IPS DF 19.7 (cell line): ENCODE measurements at regions not wholly inside any gene's neighbourhood (a gene's known extent, or its start where the extent isn't known, plus 50 kb on each side); places are given as distances from the start of the nearest gene placed in this dataset.

Experiments
- DNase-seq: peaks from one replicate; pipeline ENCODE4 v3.0.0-alpha.2; 2013; ENCODE audit warnings: low read depth, low spot score

DNA sequence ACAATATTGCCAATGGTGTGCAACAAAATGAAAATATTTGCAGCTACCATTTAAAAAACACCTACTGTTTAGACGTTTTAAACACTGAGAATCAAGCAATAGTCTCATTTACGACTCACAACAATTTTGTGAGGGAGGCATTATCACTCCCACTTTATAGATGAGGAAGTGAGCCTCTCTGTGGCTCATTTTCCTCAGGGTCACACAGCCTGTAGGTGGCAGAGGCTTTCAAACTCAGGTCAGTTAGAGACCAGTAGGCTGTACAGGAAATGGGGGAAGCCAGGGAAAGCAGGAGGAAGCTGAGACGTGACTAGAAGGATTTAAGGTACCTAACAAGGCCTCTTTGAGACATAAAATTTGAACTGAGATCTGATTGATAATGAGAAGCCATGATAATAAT, 95.0 kb upstream of the ZNF521 start:
- no peak for DNase-seq

- no peak for DNase-seq
Observed at GRCh38 chr18:25445430-25445829, 93.5 kb upstream of the ZNF521 start.

DNA sequence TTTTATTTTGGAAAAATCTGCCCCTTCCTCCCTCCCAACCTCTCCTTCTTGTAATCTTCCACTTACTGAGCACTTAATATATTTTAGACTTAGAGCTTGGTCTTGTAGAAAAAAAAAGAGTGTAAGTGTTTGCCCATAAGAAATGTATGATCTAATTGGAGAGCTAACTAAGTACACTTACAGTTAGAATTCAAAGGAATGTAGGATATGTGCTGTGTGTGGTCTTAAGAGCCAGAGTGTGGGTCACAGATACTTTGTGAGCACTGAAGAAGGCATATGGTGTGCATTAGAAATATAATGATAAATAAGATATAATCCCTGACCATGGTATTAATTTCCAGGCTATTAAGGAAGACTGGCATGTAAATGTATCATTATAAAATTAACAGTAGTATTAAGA, 91.8 kb upstream of the ZNF521 start:
- DNase-seq, result no peak

DNA sequence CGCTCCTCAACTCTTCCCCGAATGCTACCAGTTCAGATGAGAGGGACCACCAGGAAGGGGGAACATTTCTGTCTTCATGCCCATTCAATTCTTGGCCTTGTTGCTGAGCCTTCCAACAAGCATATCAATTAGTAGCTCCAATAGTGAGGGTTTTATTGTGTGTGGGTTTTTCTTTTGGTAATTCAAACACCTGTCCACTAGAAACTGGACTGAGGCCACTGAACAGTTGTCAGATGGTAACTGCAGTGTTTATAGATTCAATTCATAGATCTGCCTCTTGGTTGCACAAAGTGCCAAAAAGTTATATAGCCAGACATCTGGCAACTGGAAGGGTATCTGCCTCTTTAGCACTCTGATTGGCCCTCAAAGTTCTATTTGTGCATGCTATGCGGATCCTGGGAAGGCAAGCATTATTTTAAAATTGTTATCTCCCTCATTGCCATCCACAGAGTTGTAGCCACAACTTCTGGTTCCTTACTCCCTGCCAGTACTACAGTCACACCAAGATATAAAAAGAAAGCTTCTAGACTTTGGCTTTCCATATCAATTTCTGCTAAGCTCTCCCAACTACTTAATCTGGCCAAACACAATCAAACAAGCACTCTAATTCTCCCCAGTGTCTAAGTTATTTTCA, 83.3 kb upstream of the ZNF521 start:
- DNase-seq, result no peak

DNA sequence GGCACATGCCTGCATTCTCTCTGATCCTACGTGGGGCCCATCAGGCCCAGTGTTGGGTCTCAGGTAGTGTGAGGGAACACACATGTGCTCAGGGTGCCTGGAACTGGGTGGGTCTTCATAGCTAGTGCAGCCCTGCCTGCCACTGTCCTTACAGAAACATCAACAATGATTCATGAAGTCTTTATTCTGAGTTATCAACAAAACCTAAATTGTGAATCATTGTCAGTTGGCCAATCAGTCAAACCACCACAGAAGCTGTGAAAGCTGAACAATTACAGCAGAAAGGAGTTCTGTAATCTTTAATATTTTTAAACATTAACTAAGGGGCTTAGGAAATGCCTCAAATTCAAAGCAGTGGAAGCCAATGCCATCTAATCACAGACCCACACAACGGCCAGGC, 82.8 kb upstream of the ZNF521 start:
- DNase-seq, result no peak

DNA sequence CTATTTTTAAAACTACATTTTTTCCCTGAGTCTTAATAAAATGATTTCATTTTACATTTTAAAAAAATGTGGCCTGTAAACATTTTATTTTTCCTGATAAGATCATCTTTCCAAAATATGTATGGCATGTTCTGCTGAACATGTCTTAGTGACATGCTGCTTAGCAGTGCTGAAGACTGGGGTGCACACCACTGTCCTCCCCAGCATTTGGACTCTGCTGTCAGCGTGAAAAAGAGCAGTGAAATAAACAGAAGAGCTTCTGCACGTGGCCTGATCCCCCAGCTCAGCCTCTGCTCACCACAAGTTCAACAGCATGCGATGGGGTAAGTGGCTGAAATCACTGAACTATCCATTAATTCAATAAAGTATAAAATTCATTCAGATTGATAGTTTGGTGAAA, 81.6 kb upstream of the ZNF521 start:
- no peak for DNase-seq

DNA sequence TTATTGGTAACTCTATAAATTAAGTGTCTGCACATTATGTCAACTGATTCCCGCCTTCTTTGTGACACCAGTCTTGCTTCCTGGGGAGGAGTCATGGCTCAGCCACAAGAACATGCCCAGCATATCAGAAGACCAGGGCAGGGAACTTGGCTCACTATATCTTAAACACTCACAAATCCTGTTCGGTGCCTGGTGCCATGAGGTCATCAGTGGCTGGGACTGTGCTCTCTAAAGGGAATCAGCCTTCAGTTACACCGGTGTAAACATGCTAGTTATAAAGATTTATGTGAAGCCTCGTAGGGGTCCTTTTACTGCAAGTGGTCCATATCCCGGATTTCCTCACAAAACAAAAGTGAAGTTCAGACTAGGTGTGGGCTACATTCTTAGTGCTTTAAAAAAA, 73.1 kb upstream of the ZNF521 start:
- no peak for DNase-seq

- DNase-seq, result no peak
Observed at GRCh38 chr18:25423760-25424159, 71.8 kb upstream of the ZNF521 start.

- DNase-seq, result no peak
Observed at GRCh38 chr18:25423267-25423666, 71.3 kb upstream of the ZNF521 start.

GRCh38 chr18:25422230-25422629, 70.3 kb upstream of the ZNF521 start:
- no peak for DNase-seq

DNA sequence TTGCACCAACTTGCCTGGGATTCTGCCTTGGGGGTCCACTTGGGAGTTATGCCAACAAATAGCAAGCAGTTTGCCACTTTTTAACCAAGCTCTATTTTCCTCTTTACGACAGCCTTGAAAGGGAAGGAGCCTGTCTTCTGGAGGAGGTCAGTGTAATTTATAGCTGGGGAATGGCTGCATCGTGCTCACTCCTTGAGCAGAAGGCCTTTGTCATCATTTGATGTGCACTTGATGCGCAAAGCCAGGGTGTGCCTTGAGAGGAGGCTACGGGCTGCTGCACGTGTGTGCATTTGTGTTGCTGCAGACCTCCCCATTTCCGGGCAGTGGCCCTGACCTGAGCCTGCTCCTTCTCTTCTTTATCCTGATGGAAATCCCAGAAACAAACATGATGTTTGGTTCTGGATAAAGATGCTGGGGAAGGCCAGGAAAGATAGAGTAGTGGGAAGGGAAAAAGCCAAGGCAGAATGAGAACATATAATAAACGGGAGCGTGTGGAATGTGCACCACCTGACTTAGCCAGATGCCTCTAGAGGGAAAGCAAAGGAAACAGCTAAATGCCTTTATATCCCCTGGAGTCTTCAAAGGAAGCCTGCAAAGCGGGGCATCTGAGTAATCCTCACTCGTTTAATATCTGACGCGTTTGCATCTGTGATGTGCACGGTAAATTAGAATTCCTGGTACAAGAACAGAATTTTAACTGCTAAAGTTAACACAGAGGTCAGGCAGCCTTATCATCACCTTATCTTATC, 68.3 kb upstream of the ZNF521 start:
- no peak for DNase-seq

GRCh38 chr18:25416374-25416773, 64.4 kb upstream of the ZNF521 start:
- no peak for DNase-seq

DNA sequence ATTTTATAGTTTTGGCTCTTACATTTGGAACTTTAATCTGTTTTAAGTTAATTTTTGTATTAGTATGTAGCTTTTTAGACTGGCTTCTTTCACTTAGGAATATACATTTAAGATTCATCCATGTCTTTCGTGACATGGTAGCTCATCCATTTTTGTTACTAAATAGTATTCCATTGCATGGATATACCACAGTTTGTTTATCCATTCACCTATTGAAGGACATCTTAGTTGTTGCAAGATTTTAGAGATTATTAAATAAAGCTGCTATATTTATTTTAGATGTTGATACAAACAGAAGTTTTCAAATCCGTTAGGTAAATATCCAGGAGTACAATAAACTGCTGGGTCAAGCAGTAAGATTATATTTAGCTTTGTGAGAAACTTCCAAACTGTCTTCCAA, 58.0 kb upstream of the ZNF521 start:
- DNase-seq, result no peak

DNA sequence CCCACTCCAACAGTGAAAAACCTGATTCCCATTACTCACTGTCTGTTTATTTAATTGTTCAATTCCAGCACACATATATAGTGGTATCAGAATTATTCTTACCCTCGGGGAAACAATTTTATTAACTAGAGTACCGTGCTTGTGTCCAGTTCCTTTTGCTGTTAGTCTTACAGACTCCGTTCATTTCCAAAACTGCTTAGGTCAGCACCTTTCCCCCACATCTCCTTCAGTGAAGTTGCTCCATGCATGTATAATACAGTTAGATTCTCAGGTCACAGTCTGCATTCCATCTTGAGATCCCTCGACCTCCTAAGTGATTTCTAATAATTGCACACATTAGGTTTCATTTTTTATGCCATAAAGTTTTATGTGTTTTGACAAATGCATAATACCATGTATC, 56.3 kb upstream of the ZNF521 start:
- no peak for DNase-seq
